ENCODE measurements at regions not wholly inside any gene's neighbourhood (a gene's known extent, or its start where the extent isn't known, plus 50 kb on each side); places are given as distances from the start of the nearest gene placed in this dataset.

- 51% methylated on average over 13 of the region's 15 CpGs for WGBS (ENCODE audit: missing lambda C conversion rate)
- CTCF ChIA-PET: interaction anchor here (0.6 kb wide), 1 partner anchor 27 kb away, joined by 3 read pairs; no protein-coding TSS in a partner anchor
- H3K4me1 ChIP-seq: no peaks in the 10 kb centered on the region
- no peak overlapping the region for H3K4me2 ChIP-seq
- POLR2A ChIA-PET: no interaction called here
- no peak for ATAC-seq
- H3K27ac ChIP-seq: no peak overlapping the region
- H3K9me3 ChIP-seq: peaks cover 4% of the 10 kb centered on the region; the same call in 1 of the 3 replicates
- H3K4me3 ChIP-seq: no peak overlapping the region
- TF ChIP-seq USF2 (IDR thresholded peaks at IDR 0.05) (no peak), NR3C1 (IDR thresholded peaks at IDR 0.05) (no peak), HES2 (IDR thresholded peaks at IDR 0.05) (no peak), HOXA7 (CRISPR knock-in tag; IDR thresholded peaks at IDR 0.05) (no peak), CBX8 (IDR thresholded peaks at IDR 0.05) (no peak), ZC3H11A (IDR thresholded peaks at IDR 0.05) (no peak), ZSCAN20 (CRISPR knock-in tag; IDR thresholded peaks at IDR 0.05) (no peak), JUNB (IDR thresholded peaks at IDR 0.05) (no peak), ZFP36 (IDR thresholded peaks at IDR 0.05; ENCODE audit: borderline replicate concordance, partially characterized antibody) (no peak), POLR2A (IDR thresholded peaks at IDR 0.05; ENCODE audit: low read length) (no peak), MYC (IDR thresholded peaks at IDR 0.05; ENCODE audit: borderline replicate concordance, low read length) (no peak), CBX2 (IDR thresholded peaks at IDR 0.05; ENCODE audit: borderline replicate concordance, low read depth) (no peak), ESRRA (IDR thresholded peaks at IDR 0.05; ENCODE audit: borderline replicate concordance, low read length) (no peak)
- no peak for FAIRE-seq
- DNase-seq (ENCODE audit: low read depth in 1 of 2, low spot score in 1 of 2): no peak
These were observed 120.4 kb downstream of the CDH26 start for GRCh38 chr20:60078351-60079250.

- H3K4me2 ChIP-seq: no peak overlapping the region
- ChIA-PET CTCF (interaction anchor here (1.2 to 4.1 kb wide), 2 partner anchors 23 to 58 kb away, joined by 3 to 17 read pairs; no protein-coding TSS in a partner anchor), POLR2A (no interaction called here)
- peaks cover 4% of the 10 kb centered on the region; the same call in 1 of the 3 replicates for H3K9me3 ChIP-seq
- ATAC-seq: no peak
- TF ChIP-seq BHLHE40 (IDR thresholded peaks at IDR 0.05; ENCODE audit: low read depth, low read length) (no peak), RFX5 (IDR thresholded peaks at IDR 0.05) (no peak), RCOR1 (IDR thresholded peaks at IDR 0.05; ENCODE audit: low read depth, low read length) (no peak)
- H3K4me3 ChIP-seq: no peak overlapping the region
- H3K27ac ChIP-seq: no peak overlapping the region
- no peak for DNase-seq (ENCODE audit: low read depth in 1 of 2, low spot score in 1 of 2)
- FAIRE-seq: no peak
- H3K4me1 ChIP-seq: no peaks in the 10 kb centered on the region
- 17% methylated on average over 7 of the region's 7 CpGs for WGBS (ENCODE audit: missing lambda C conversion rate)
These were observed 122.2 kb downstream of the CDH26 start for GRCh38 chr20:60080401-60080800.

- Histone ChIP-seq H3K4me3 (no peak overlapping the region), H3K4me1 (no peaks in the 10 kb centered on the region), H3K9me3 (peaks cover 4% of the 10 kb centered on the region; the same call in 1 of the 3 replicates), H3K4me2 (no peak overlapping the region), H3K27ac (no peak overlapping the region)
- POLR2A ChIA-PET: no interaction called here
- WGBS (ENCODE audit: missing lambda C conversion rate): 25% methylated on average over 9 of the region's 9 CpGs
- FAIRE-seq: no peak
- no peak for DNase-seq (ENCODE audit: low read depth in 1 of 2, low spot score in 1 of 2)
- ATAC-seq: peak in 1 of 2 experiments; percentile 56; a peak in 2 of 6 replicates
- CTCF ChIA-PET: interaction anchor here (1.0 to 1.2 kb wide), 2 partner anchors 17 to 28 kb away, joined by 3 read pairs; no protein-coding TSS in a partner anchor
- TF ChIP-seq KDM1A (IDR thresholded peaks at IDR 0.05; ENCODE audit: low read depth) (no peak), USF2 (IDR thresholded peaks at IDR 0.05) (no peak), ESRRA (IDR thresholded peaks at IDR 0.05; ENCODE audit: borderline replicate concordance, low read length) (no peak), HEYL (CRISPR knock-in tag; IDR thresholded peaks at IDR 0.05) (no peak), RARB (CRISPR knock-in tag; IDR thresholded peaks at IDR 0.05) (no peak), GATA3 (IDR thresholded peaks at IDR 0.05; ENCODE audit: borderline replicate concordance) (no peak), CBX8 (IDR thresholded peaks at IDR 0.05) (no peak), EHMT2 (IDR thresholded peaks at IDR 0.05; ENCODE audit: low read depth) (no peak), REST (IDR thresholded peaks at IDR 0.05) (no peak), BHLHE40 (IDR thresholded peaks at IDR 0.05; ENCODE audit: low read depth, low read length) (no peak), ATOH8 (CRISPR knock-in tag; IDR thresholded peaks at IDR 0.05; ENCODE audit: low read depth) (no peak), FOSB (CRISPR knock-in tag; IDR thresholded peaks at IDR 0.05) (no peak)
These were observed 127.4 kb downstream of the CDH26 start for GRCh38 chr20:60085551-60086132.
